HuH-7 (cell line): ENCODE measurements at regions not wholly inside any gene's neighbourhood (a gene's known extent, or its start where the extent isn't known, plus 50 kb on each side); places are given as distances from the start of the nearest gene placed in this dataset.
"Not testable (repeated sequence)": the region's sequence is repeated elsewhere in the genome, so short reads cannot be mapped to it uniquely, and the experiment has no call there.

Experiments
- DNase-seq: peaks from one replicate; pipeline ENCODE4 v3.0.0; 2011; ENCODE audit warnings: low spot score

DNA sequence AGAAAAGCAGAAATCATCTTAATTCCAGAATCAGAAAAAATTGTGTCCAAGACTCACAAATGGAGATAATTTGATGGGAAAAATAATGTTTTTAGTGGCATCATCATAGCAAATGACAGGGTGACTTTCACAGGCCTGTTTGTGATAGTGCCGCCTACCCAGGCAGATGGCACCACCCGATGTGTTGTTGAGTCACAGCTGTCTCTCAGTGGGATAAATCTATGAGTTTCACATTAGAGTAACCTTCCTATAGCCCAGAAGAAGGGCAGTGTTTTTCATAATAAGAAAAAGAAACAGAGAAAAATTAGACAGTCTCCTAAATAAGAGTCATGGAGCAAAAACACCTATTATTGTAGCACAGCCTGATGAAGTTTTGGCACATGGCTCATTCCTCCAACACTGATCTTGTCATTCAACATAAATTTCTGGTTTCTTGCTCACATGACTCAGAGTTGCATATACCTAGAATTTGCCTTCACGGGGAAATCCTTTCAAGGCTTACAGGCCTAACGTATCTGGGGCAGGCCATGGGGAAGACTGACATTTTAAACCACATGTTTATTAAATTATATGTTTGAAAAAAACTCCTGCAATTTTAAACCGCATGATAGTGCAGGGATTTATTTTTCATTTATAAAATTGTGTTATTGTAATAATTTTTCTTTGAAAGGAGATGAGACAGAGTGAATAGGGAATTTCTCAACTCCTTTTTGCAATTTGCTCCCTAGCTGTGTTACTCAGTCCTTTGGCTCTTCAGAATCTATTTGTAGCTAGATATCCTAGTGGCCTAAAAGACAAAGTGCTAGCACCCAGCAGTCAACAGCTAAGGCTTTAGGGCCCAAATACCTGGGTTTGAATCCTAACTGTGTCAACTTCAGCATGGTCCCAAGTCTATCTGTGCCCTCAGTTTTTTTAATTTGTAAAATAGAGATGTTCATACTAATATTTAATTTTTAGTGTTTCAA, 393.7 kb downstream of the NDFIP2 start:
- no peak for DNase-seq

DNA sequence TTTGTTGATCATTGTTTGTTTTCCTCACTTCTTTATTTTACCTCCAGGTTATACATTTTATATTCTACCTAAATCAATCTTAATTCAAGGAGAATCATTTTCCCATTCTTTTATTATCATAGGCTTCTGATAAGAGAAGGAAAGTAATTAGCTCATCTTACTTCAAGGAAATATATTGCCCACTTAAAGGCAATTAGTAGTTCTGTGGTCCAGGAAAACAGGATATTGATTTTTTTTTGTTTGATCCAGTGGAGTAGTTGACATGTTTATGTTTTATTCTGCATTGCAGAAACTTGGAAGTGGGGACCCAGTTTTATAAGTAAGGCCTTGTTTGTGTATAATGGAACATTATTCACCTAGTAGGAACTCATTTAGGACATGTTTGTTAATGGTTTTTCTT, 390.6 kb downstream of the NDFIP2 start:
- DNase-seq = no peak

DNA sequence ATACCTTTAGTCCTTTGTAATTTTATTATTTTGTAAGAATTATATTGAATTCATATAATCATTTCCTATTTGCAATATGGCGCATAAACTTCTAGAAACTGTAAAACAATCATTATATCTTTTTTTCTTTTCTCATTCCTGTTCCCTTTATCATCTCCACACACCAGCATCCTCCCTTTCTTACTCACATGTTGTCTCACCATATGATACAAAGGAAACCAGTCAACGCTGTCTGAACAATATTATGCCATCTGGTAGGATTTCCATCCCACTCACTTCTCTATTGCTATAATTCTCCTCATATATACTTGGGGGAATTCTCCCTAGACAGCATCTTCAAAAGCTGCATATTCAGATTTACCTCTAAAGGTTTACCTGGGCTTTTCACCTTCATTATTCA, 389.8 kb downstream of the NDFIP2 start:
- DNase-seq = no peak

DNA sequence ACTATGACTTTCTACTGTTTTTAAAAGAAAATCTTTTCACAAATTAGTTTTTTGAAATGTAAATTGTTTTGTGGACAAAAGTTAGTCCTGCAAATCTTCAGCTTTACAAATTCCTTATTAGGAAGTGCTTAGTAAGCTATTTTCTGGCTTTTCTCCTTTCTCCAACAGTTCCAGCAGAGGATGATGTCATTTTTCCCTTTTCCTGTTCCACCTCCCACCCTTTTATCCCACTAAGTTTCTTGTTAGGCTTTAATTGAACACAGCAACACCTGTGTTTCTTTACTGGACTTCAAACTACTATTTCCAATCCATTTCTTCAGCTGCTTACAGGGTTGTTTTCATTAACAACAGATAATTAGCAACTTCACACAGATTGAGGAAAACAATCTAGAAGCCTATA, 389.2 kb downstream of the NDFIP2 start:
- DNase-seq = no peak

DNA sequence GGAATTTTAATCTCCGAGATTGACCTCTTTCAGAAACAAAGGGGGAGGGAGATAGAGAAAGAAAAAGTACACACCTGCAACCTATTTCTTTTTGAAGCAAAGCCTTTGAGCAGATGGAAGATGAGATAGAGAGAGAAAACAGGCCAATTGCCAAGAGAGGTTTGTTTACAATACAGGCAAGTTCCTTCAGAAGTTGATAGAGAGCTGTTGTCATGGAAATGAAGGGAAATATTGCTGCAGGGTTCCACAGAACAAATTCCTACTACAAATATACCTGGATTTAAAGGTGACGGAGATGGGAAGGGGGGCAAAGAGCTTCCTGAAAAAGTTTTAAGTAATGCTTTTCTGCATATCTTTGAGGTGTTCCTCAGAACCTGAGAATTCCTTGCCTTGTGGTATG, 388.4 kb downstream of the NDFIP2 start:
- peak; percentile 11 for DNase-seq

DNA sequence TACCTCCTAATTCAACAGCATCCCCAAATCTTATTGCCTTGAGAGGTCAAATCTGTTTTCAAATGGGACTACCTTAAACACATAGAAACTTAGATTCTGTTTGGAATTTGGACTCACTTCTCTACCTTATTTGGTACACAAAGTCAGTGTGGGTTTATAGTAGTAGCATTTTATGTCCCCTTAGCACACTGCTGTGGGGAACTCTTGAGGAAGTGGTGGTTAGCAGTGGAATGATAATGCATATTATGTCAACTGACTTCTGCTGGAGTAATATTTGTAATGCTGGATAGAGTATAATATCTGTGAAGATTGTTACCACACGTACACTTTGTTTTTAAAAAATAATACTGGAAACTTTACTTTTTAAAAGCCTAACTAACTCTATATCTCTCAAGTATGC, 386.3 kb downstream of the NDFIP2 start:
- DNase-seq = no peak

DNA sequence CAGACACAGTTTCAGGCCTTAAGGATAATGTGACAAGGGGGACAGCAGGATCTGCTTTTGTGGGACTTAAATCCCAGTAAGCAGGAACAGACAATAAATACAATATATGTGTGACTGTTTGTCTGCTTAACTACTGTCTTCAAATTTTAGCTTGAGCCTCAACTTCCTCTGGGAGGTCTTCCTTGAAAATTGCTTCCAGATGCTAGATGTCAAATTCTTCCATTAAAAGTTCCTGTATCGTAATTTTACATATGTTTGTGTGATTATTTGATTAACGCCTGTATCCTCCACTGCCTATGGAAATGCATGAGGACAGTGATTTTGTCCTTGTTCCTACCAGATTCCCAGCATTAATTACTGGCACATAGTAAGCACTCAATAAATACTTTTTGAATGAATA, 385.5 kb downstream of the NDFIP2 start:
- no peak for DNase-seq

DNA sequence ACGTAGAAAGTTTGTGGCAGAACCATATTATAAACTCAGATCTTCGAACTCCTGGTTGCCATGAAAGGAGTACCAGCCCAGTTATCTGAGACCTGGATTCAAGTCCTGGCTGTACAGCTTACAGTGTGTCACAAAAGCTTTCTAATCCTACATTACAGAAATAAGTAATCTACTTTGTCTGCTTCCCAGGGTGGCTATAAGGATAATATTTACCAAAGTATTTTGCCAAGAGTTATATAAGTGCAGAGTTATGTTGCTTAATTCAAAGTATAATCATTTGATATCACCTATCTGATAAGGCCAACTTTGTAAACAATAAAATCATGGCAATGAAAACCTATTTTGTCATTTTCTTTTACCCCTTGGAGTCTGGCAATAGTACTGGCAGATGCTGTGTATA, 381.6 kb downstream of the NDFIP2 start:
- no peak for DNase-seq

DNA sequence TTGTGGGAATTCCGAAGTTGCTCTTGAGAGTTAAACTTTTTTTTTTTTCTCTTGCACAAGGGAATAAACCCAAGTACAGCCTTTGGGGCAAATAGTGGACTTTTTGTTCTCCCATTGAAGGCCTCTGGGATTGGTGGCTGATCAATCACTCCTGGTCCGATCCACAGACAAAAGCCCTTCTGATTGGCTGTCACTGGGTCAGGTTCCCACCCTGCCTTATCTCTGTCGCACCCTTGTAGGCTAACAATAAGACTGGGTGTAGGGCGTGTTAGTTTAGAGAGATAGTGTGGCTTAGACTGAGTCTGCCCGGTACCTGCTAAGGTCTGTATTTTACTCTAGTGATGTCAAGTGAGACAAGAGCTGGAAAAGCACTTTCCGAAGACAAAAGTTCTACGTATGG, 380.8 kb downstream of the NDFIP2 start:
- DNase-seq = peak; percentile 64

DNA sequence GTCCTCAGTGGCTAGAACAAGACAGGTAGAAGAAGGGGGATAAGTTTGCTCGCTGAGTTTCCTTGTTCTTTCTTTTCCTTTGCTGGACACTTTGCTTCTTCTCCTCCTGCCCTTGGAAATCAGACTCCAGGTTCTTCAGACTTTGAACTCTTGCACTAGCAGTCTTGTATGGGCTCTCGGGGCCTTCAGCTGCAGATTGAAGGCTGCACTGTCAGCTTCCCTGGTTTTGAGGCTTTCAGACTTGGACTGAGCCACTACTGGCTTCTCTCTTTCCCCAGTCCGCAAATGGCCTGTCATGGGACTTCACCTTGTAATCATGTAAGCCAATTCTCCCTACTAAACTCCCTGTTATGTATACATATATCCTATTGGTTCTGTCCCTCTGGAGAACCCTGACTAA, 379.8 kb downstream of the NDFIP2 start:
- DNase-seq = no peak

DNA sequence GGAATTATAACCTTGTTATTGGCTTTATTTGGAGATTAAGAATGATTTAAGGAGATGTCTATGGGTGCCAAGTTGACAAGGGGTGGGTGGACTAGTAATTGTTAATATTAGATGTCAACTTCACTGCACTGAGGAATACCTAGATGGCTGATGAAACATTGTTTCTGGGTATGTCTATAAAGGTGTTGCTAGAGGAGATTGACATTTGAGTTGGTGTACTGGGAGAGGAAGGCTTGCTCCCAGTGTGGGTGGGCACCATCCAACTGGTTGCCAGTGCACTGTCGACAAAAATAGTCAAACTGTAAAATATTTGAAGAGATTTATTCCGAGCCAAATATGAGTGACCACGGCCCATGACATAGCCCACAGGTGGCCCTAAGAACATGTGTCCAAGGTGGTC, 378.8 kb downstream of the NDFIP2 start:
- no peak for DNase-seq

DNA sequence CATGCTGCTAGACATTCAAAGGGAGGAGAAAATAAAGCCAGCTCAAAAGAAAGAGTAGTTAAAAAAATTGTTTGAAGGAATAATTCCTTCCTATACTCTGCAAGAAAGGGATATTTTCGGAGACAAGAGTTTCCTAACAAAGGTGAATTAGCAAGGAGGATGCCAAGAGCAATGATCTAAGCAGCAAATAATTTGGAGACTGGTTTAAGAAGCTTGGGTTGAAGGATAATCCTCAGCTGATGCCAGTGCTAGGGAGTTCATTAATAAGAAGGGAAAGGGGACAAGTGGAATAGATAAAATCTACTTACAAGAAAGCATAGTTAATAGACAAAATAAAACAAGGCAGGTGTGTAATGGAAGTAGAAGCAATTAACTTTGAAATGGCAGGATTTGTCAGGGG, 372.3 kb downstream of the NDFIP2 start:
- no peak for DNase-seq

DNA sequence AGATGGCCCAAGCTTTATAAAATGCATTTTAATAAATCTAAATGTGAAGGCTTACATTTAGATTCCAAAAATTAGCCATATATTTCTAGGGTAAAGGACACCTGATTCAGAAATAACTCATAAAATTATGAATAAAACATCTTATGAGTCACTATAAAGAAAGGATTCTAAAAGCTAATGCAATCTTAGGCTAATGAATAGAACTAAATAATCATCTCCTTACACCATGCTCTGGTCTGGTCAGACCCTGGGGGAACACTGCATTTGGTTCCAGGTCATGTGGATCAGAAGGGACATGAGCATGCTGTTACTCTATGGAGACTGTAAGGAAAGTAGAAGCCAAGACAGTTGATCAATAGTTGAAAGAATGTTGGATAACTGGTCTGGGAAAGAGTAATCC, 370.4 kb downstream of the NDFIP2 start:
- DNase-seq = no peak

DNA sequence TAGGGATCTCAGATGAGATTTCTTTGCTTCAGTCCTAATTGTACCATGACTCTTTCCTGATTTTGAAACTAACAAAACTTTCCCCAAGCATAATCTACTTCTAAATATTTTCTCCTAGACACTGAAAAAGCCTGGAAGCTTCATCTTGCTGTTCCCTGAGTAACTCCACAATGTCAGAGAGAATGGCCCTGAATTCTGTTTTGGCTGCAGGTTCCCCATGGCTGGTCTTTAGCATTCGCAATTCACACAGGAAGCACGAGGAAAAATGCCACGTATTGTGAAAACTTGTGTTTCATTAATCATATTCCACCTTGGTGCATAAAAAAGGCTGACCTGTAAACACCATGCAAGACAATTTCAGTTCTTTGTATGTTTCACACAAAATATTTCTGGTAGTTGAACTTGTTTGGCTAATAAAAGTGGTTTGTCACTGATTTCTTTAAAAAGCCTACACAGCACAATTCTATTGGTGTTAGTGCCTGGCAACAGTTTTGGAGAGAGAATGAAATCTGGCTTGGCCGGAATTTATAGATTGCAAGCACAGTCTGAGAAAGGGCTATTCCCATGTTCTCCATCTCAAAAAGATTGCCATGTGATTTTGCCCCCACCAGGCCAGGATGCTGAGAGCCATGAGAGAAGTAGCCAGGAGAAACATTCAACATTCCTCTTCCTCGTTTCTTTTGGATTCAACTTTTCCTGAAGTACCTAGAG, 367.1 kb downstream of the NDFIP2 start:
- DNase-seq = no peak

DNA sequence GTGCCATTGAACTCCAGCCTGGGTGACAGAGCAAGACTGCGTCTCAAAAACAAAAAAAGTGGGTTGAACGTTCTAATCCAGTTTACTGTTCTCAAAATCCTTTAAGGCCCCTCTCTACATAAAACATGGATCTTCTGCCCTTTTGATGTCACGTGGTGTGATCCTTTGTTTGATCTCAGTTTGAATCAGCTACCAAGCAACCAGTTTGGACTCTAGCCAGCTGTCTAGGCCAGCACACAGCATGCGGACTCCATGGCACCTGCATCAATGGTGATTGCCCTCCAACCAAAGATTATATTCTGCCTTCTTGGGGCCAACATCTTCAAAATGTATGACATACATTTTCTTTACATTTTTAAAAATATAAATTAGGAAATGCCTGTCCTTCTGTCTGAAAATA, 365.4 kb downstream of the NDFIP2 start:
- no peak for DNase-seq

DNA sequence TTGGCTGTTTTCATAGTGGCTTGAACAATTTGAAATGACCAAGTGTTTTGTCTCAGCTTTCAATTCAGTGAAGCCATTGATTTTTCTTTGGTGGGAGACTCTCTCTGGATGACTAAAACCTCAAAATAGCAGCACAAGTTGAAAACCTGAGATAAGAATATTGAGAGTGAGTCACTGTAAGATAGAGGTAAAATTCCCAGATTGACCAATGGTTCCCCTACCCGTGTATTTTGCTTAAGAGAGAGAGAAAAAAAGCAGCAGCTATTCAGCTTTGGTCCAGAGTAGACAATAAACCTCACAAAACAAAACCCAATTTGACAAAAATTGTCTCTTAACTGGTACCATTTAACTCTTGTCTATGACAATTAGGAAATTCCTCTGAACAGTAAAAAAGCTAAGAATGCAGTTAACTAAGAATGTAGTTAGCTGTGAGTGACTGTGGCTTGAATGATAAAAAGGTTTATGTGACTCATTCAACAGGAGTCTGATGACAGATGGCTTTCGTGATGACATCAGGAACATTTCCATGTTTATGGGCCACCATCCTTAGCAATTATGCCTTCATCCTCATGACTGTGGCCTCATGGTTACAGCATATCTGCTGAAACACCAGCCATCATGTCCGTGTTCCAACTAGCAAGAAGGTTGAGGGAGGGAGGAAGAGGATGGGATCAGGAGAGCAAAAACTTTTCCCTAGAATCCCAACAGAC, 356.9 kb downstream of the NDFIP2 start:
- no peak for DNase-seq

DNA sequence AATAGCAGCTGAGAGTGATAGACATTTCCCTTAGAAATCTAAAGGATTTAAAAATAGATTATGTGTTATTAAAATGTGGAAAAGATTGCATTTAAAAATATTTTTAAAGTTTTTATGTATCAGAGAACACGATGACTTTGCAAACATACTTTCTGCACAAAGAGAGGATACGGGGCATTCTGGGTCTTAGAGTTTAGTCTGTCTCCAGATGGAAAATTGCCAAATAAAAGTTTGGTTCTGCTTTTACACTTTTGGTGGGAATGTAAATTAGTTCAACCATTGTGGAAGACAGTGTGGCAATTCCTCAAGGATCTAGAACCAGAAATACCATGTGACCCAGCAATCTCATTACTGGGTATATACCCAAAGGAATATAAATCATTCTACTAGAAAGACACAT, 355.2 kb downstream of the NDFIP2 start:
- not testable (repeated sequence) for DNase-seq

DNA sequence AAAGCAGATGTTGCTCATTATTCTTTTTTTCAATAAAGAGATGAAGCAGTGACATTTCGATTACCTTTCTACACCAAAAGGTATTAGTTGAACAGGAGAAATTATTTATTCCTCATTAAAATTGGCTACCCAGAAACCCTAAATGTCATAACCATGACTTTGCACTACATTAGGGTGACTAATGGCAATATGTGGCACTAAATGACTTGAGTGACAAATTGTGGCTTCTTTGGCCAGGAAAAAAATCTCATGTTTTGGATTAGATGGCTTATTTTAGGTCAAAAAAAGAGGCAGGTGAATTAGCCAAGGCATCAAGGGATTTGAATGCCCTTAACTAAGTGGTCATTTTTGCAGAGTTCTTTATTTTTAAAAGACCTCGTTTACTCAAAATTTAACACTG, 353.9 kb downstream of the NDFIP2 start:
- DNase-seq = no peak

DNA sequence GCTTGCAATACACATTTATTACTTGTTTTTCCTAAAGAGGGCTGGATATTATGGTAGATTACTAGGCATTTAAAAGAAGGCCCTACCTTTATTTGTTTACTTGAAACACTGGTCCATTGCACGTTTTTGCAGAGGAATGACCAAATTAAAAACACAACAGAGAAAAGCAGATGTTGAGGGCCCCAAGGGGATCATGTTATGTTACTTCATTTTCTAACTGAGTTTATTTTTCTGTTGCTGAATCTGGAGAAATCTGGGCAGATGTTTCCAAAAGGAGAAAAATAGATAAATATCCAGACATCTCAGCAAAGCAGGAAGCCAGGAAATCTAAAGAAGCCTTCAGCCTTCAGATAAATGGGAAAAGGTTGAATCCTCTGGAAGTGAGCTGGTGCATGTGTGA, 353.0 kb downstream of the NDFIP2 start:
- DNase-seq = no peak

DNA sequence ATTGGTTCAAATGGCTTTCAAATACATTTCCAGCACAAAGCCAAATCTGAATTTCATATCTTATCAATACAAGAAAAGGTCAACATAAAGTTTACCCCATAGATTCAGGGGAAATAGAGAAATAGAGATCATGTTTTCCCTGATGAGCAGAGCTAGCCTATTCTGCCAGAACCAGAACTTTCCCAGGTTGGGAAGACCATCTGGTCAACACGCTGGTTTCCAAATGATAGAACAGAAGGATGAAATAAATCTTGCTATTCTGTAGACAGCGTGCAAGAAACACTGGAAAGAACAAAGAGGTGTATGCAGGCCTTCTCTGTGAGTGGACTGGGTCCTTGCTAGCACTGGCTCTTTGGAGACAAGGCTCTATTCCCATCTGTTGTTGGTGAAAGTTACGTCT, 350.6 kb downstream of the NDFIP2 start:
- DNase-seq = no peak

DNA sequence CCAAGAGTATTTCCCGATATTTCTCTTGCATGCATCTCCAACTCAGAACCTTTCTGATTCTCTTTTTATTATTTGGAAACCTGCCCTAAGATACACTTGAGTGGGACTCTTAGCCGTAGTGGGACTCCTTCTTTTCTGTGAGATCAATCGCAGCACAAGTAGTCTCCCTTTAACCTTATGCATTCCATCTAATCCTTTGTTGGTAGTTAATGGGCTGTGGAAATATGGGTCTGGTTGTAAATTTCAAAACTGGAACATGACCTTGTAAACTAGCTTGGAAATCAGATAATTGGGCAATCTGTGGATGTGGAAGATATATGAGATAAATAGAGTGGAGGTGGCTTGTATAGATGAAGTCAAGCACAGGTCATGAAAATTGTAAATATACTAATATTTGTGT, 350.0 kb downstream of the NDFIP2 start:
- no peak for DNase-seq

DNA sequence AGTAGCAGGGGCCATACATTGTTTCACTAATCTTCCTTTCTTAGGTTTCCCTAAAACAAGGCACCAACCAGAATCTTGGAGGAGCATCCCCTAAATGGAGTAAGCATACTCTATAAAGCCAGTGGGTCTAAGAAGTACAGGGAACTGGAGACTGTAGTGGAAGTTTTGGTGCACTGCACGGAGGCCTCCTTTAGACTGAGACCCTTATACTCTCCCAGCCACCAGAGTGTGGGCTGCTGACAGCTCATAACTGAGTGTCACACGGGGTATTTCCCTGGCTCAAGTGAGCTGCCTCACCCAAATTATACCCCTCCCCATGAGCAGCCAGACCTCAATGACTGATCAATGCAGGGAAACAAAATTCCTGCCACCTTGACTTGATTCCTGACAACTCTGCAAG, 349.5 kb downstream of the NDFIP2 start:
- no peak for DNase-seq

DNA sequence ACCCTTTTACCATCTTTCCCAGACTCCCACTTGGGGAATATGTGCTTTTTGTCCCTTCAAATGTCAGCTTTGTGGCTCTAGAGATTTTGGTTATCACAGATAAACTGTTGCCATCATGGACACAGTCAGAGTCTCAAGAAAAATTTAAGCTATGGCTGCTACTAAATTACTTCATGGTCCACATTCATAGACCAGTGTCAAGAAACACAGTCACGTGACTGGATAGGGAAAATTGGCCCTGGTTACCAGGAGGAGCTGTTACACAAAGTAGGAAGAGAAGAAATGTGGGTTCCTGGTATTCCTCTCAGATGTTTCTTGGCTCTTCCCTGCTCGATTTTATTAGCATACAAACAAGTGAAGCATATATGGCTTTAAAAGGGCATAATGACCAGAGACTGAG, 348.9 kb downstream of the NDFIP2 start:
- no peak for DNase-seq
